ENCODE measurements at regions not wholly inside any gene's neighbourhood (a gene's known extent, or its start where the extent isn't known, plus 50 kb on each side); places are given as distances from the start of the nearest gene placed in this dataset.

GRCh38 chr2:180495606-180496005 lies 484.8 kb upstream of the UBE2E3 start:
- intact Hi-C loops (cut with DNase I; ENCODE audit: low total_unique reads) = no loop called here
- TF ChIP-seq, protein P1, sequence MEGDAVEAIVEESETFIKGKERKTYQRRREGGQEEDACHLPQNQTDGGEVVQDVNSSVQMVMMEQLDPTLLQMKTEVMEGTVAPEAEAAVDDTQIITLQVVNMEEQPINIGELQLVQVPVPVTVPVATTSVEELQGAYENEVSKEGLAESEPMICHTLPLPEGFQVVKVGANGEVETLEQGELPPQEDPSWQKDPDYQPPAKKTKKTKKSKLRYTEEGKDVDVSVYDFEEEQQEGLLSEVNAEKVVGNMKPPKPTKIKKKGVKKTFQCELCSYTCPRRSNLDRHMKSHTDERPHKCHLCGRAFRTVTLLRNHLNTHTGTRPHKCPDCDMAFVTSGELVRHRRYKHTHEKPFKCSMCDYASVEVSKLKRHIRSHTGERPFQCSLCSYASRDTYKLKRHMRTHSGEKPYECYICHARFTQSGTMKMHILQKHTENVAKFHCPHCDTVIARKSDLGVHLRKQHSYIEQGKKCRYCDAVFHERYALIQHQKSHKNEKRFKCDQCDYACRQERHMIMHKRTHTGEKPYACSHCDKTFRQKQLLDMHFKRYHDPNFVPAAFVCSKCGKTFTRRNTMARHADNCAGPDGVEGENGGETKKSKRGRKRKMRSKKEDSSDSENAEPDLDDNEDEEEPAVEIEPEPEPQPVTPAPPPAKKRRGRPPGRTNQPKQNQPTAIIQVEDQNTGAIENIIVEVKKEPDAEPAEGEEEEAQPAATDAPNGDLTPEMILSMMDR (IDR thresholded peaks at IDR 0.05) = no peak
- no peak for TF ChIP-seq POLR2A (IDR thresholded peaks at IDR 0.05)
- no peak for DNase-seq
- H3K4me1 ChIP-seq = no peaks in the 10 kb centered on the region
- no peaks in the 10 kb centered on the region for H3K9me3 ChIP-seq
- H3K27ac ChIP-seq = no peak overlapping the region
- no peaks in the 10 kb centered on the region for H3K27me3 ChIP-seq
- no peaks in the 10 kb centered on the region for H3K36me3 ChIP-seq
- H3K4me3 ChIP-seq = no peak overlapping the region

DNA sequence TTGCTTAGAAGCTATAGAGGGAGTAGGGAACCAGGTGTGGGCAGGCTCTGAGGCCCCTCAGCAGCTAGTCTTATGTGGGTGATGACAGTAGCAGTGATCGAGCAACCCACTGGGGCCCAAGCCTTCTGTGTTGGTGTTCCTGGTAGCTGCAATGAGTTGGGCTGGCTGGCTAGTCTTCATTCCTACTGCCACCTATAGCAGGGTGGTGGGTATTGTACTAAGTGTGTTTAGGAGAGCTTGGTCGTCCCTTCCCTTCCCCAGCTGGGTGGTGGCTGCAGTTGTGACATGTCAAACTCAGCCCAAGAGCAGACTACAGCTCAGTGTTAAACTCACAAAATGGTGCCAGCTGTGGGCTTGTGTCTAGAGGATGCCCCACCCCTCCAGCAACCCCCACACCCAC lies 486.1 kb upstream of the UBE2E3 start:
- no peak overlapping the region for H3K4me3 ChIP-seq
- no peaks in the 10 kb centered on the region for H3K27me3 ChIP-seq
- DNase-seq = no peak
- TF ChIP-seq, protein P1 (IDR thresholded peaks at IDR 0.05) = no peak
- TF ChIP-seq POLR2A (IDR thresholded peaks at IDR 0.05) = no peak
- no peaks in the 10 kb centered on the region for H3K36me3 ChIP-seq
- intact Hi-C loops (cut with DNase I; ENCODE audit: low total_unique reads) = no loop called here
- no peaks in the 10 kb centered on the region for H3K4me1 ChIP-seq
- H3K27ac ChIP-seq = no peak overlapping the region
- H3K9me3 ChIP-seq = no peaks in the 10 kb centered on the region

- H3K9me3 ChIP-seq = no peaks in the 10 kb centered on the region
- H3K4me3 ChIP-seq = no peak overlapping the region
- no peaks in the 10 kb centered on the region for H3K27me3 ChIP-seq
- intact Hi-C loops (cut with DNase I; ENCODE audit: low total_unique reads) = no loop called here
- no peak for TF ChIP-seq POLR2A (IDR thresholded peaks at IDR 0.05)
- TF ChIP-seq, protein P1 (IDR thresholded peaks at IDR 0.05) = no peak
- DNase-seq = no peak
- H3K27ac ChIP-seq = no peak overlapping the region
- H3K36me3 ChIP-seq = no peaks in the 10 kb centered on the region
- H3K4me1 ChIP-seq = no peaks in the 10 kb centered on the region
Measured at GRCh38 chr2:180482696-180483095, 475.6 kb upstream of the CWC22 start.

- Histone ChIP-seq H3K4me3 (no peak overlapping the region), H3K27ac (no peak overlapping the region), H3K36me3 (no peaks in the 10 kb centered on the region), H3K27me3 (no peaks in the 10 kb centered on the region), H3K4me1 (no peaks in the 10 kb centered on the region), H3K9me3 (no peaks in the 10 kb centered on the region)
- DNase-seq = no peak
- intact Hi-C loops (cut with DNase I; ENCODE audit: low total_unique reads) = no loop called here
- TF ChIP-seq POLR2A (IDR thresholded peaks at IDR 0.05) = no peak
- TF ChIP-seq, protein P1 (IDR thresholded peaks at IDR 0.05) = no peak
Measured at GRCh38 chr2:180481998-180482397, 474.9 kb upstream of the CWC22 start.

DNA sequence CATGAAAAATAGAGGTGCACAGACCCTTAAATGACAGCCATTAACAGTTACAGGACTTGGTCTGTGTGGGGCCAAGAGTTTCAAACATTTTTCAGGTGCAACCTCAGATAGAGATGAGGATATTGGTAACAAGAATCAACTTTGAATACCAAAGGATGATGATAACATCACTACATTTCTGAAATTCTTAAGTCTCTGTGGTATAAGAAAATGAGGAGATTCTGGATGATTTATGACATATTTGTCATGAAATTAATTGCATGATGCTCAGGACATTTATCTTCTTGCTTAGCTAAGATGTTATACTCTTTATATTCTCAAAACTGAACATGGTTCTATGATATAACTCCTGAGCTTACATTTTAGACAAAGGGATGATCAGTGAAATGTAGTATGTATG lies 471.8 kb upstream of the CWC22 start:
- no peaks in the 10 kb centered on the region for H3K36me3 ChIP-seq
- DNase-seq = no peak
- no peaks in the 10 kb centered on the region for H3K9me3 ChIP-seq
- no peak overlapping the region for H3K27ac ChIP-seq
- no peaks in the 10 kb centered on the region for H3K27me3 ChIP-seq
- H3K4me3 ChIP-seq = no peak overlapping the region
- intact Hi-C loops (cut with DNase I; ENCODE audit: low total_unique reads) = no loop called here
- TF ChIP-seq POLR2A (IDR thresholded peaks at IDR 0.05) = no peak
- TF ChIP-seq, protein P1 (IDR thresholded peaks at IDR 0.05) = no peak
- H3K4me1 ChIP-seq = no peaks in the 10 kb centered on the region
